MV-4-11 (cell line): ENCODE measurements at regions not wholly inside any gene's neighbourhood (a gene's known extent, or its start where the extent isn't known, plus 50 kb on each side); places are given as distances from the start of the nearest gene placed in this dataset.

Source experiments
- DNase-seq: peaks from one replicate; lab custom pipeline; 2025; lab: John Stamatoyannopoulos, UW

DNA sequence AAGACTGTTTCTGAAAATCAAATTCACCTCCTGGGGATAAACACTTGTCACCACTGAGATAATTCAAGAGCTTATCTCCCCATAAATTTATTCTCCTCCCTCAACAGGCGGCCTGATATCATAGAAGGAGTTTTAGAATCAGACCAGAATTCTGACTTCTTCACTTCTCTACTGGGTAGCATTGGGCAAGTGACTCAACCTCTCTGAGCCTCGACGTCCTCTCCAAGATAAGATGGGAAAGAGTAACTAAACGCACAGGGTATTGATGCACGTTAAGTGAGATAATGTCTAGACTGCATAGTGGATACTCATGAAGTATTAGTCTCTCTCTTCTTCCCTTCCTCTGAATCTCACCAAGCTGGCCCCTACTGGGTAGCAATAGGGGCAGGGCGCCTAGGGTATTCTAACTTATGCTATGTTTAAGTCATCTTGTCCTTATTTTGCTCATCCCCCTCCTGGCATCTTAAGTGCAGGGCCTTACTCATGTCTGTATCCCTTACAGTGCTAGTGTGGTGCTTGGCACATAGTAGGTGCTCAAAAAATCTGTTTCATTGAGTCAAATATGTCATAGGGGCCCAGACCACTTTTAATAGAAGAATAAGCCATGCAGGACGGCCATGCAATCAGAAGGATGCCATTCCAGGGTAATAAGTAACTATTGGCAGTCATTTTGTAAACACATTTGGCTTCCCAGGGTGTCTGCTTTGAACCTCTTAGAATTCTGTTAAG, 476.4 kb upstream of the CCL2 start:
- DNase-seq = no peak

GRCh38 chr17:33779234-33779591, 475.9 kb upstream of the CCL2 start:
- DNase-seq = peak; percentile 38

DNA sequence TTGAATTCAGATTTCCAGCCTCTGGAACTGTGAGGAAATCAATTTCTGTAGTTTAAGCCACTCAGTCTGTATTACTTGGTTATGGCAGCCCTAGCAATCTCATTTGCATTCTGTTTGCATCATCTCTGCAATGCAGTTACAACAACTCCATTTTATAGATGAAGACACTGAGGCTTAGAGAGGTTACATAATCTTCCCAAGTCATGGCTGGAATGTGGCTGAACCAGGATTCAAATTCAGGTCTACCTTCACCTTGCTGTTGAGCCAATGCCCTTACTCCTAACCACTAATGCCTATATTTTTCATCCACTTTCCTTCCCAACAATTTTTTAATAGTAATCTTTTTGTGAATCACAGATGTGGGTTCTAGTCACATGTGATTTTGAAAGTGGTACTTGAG, 469.8 kb upstream of the CCL2 start:
- no peak for DNase-seq

DNA sequence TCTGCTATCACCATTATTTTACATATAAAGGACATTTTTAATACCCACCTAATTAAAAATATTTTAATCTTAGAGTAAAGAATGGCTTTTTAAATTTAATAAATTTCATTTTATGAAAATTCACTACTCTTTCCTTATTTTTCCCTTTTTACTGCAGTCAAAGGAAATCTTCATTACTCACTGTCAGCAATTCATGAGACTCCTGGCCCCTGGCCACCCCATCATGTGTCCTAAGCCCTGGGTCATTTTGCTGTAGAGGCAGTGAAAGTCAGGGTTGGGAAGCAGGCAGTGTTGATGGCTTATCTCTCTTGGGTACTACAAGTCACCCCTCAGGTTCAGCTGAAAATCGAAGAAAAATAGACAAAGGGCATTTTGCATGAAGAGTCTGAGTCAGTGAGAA, 468.6 kb upstream of the CCL2 start:
- DNase-seq = no peak

GRCh38 chr17:33789658-33790057, 465.4 kb upstream of the CCL2 start:
- no peak for DNase-seq

DNA sequence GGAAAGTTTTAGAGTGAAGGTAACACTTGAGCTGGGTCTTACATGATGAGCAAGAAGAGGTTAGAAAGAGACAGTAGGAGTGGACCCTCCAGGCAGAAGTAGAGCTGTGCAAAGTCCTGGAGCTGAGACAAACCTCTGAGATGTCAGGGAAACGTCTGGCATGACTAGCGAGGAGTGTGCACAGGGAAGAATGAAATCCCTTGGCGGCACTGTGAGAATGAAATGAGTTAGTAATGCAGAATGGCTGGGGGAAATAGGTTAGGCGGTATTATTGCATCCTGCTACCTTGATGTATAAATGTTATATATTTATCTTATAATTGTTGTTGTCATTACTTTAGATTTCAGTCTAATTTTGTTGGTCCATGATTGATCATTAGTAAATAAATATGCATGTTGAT, 457.9 kb upstream of the CCL2 start:
- DNase-seq = no peak

- DNase-seq = no peak
Observed at GRCh38 chr17:33798308-33798707, 456.8 kb upstream of the CCL2 start.

- peak; percentile 36 for DNase-seq
Observed at GRCh38 chr17:33802349-33803198, 452.5 kb upstream of the CCL2 start.

GRCh38 chr17:33803199-33803685, 451.8 kb upstream of the CCL2 start:
- peak; percentile 69 for DNase-seq

GRCh38 chr17:33803686-33804085, 451.4 kb upstream of the CCL2 start:
- no peak for DNase-seq

DNA sequence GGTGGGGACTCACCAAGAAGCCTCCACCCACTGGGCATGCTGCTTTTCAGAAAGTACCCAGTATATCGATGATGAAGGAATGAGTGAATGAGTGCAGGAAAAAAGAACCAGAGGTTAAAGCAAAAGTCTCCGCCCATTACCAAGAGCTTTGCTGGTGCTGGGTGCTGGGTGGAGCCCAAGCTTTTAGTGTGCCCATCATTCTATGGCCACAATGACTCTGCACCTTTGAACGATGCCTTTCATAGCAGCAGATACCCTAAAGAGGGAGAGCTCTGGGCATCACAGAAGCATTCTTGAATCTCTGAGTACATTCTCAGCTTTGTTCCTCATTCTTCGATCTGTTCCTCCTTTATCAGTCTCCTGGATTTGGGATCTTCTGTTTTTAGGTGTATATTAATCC, 450.7 kb upstream of the CCL2 start:
- DNase-seq = no peak

DNA sequence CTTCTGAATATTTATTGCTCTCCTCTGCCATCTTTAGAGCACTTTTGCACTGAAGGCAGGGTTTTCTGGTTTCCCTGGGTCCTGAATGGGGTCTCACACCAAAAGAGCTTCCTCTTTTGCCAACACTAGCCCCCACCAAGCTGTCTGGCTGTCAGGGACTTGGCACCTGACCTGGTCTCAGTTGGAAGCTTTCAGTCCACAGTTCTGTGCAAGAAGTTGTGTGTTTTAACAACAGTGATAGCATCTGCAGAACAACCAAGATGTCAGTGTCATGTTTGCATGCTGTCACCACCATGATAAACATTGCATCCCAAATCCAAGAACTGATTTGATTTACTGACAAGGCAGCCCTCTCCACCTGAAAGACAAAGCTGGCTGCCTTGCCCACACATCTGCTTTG, 448.5 kb upstream of the CCL2 start:
- DNase-seq = no peak

DNA sequence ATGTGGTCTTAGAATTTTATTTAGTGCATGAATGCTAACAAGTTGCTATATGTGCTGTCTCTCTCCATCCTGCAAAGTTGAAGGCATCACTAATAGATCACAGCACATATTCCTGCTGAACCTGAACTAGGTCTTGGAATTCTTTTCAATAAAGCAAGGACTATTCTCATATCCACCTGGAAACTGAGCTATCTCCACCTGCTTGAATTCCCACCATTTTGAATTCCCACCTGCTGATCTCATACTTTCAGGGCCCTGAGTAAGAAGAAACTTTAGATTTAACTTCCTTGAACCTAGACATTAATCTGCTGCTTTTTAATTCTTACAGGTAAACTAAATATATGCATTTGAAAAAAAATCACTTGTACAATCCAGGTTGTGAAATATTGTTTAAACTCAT, 445.3 kb upstream of the CCL2 start:
- DNase-seq = no peak

- no peak for DNase-seq
Observed at GRCh38 chr17:33811004-33811760, 443.9 kb upstream of the CCL2 start.

DNA sequence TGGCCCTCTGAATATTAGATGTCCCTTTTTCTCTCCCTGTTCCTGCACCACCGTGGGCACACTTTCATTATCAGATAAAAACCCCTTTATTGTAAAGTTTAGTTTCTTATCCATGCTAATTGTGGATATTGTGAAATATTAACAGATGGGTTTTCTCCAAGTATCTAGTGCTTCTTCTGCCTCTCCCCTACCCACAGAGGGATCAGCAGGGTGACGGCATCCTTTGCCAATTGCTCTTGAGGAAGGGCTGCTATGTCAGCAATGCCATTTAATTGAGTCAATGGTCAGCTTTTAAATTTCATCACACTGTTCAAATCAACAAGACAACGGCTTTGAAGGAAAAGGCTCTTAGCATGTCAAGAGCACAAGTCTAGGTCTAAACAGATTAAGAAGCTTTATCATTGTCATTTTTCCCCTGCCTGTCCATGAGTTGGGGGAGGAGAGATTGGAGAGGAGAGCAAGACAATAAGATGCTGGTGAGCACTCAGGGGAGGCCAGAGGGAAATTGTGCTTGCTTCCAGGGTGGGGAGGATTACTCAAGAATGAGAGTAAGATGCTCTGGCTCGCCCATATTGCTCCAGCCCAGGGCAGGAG, 443.0 kb upstream of the CCL2 start:
- no peak for DNase-seq

- no peak for DNase-seq
Observed at GRCh38 chr17:33814852-33815251, 440.2 kb upstream of the CCL2 start.

- DNase-seq = no peak
Observed at GRCh38 chr17:33816036-33816435, 439.0 kb upstream of the CCL2 start.

DNA sequence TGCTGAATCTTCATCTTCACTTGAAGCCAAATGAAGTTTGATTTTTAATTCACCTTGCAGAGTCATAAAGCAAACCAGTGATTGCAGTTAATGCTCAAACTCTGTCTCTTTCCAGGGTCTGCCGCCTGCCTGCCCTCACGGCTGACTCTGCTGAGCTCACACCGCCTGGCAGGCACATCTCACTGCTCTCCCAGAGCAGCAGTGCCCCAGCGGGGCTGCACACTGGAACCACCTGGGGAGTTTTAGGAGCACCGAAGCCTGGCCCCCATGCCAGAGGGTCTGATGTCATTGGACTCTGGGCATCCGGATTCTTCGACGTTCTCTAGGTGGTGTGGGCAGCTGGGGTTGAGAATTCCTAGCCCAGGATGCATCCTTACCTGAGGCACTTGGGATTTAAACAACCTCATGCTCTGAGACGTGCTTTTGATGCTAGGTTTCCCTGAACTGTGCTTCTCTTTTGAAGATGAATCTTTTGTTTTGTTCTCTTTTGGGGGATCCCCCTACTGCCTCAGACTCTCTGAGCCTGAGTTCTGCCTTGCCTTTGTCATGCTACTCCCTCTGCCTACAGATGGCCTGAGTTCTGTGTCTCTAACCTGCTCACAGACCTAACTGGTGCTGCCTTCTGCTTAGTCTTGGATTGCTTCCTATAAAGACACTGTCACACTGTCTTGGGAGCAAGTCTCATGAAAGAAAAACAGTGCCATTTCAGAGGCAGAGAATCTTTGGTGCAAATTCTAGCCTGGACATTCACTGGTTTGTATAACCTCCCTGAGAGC, 438.1 kb upstream of the CCL2 start:
- no peak for DNase-seq

- DNase-seq = no peak
Observed at GRCh38 chr17:33819539-33819938, 435.5 kb upstream of the CCL2 start.

GRCh38 chr17:33832262-33832661, 422.8 kb upstream of the CCL2 start:
- no peak for DNase-seq

- DNase-seq = no peak
Observed at GRCh38 chr17:33837281-33837680, 417.8 kb upstream of the CCL2 start.

- no peak for DNase-seq
Observed at GRCh38 chr17:33838281-33838680, 416.8 kb upstream of the CCL2 start.
